ENCODE measurements at regions not wholly inside any gene's neighbourhood (a gene's known extent, or its start where the extent isn't known, plus 50 kb on each side); places are given as distances from the start of the nearest gene placed in this dataset.

DNA sequence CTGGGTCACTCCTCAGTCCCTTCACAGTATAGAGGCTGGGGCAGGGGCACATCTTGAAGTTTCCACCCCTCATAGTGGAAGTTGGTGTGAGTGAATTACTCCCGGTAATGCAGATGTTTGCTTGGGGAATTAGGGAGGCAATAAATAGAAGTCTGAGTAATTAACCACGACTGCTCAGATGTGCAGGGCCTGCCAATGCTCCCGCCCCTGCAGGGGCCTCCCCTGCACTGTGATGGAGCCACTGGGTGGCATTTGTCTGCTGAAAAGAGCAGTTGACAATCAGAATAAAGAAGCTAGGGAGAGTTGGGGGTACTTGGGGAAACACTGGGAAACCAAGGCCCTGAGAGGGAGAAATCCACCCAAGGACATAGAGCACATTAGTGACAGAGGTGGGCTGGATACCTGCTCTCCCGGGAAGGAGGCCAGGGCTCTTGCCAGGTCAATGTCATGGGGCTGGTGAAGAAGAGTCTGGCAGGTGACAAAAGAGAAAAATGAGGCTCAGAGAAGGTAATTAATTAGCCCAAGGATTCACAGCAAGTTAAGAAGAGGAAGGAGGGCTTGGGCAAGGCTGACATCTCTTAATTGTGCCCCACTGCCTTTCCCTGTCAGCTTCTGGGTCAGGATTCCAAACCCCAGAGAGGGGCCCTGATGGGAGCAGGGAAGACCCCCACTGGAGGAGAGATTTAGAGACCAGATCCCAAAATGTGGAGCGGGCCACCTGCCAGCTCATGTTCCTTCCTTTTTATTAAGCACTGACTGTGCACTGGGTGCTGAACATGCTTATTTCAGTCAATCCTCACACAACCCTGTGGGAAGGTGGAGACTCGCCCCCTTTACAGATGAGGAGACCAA, 436.2 kb downstream of the MATN1 start:
- DNase-seq (ENCODE audit: low spot score): no peak

- no peak for DNase-seq (ENCODE audit: low spot score)
These were observed 437.0 kb downstream of the MATN1 start for GRCh38 chr1:30286241-30286987.

DNA sequence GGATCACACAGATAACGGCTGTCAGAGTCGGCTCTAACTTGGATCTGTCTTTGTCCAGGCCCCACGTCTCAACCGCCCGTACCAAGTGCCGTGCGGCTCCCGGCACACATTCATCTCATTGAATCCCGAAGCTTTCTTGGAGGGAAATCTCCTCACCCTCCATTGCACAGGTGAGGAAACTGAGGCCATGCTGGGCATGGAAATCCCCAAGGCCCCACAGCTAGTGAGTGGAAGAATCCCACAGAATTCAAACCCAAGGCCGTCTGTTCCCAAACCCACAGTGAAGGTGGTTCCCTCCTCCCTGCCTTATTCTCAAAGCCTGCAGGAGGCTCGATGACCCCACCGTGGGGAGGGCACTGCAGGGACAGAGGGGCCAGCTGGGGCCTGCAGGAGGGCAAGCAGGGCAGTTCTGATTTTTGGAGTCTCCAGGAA, 437.9 kb downstream of the MATN1 start:
- no peak for DNase-seq (ENCODE audit: low spot score)

DNA sequence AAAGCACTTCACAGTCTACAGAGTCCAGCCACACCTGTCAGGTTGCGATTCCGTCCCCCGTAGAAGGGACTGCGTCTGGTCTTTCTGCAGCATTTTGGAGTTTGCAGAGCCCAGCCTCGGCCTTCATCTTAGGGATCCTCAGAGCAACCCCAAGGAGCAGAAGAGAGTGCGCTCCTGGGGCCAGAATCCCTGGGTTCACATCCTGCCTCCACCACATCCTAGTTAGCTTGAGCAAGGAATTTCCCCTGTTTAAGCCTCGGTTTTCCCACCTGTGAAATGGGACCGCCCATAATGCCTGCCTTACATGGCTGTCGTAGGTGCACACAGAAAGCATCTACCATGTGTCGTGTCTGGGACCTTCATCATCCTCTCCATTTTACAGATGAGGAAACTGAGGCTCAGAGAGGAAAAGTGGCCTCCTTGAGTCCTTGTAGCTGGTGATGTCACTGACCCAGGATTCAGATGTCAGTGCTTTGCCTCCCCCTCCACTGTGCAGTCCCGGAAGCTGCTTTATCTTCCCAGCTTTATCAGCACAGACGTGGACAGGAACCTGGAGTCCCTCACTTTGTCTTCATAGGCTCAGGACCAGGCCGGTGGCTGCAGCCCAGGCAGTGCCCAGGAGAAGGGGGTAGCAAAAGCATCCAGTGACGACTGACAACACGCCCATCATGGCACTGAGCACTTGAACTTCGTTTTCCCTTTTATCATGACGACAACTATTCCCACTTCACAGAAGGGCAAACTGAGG, 438.5 kb downstream of the MATN1 start:
- DNase-seq (ENCODE audit: low spot score): no peak

DNA sequence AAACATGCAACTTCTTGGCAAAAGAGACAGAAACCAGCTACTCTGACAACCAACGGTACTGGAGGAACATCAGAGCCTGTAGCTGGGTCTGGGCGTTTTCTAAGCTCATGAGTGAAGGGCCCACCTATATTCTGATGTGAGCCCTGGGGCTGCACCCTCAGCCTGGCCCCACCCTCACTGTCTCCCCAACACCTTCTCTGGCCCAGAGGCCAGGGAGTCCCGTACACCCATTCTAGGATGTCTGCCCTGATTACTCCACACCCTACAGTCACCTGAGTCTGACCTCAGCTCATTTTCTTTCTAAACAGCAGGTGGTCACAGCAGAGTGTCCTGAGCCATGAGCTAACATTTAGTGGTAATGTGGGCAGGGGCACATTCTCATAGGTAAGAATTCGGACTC, 439.2 kb downstream of the MATN1 start:
- no peak for DNase-seq (ENCODE audit: low spot score)

GRCh38 chr1:30283199-30283962, 440.0 kb downstream of the MATN1 start:
- DNase-seq (ENCODE audit: low spot score): no peak

- DNase-seq (ENCODE audit: low spot score): no peak
These were observed 442.8 kb downstream of the MATN1 start for GRCh38 chr1:30280572-30280971.

DNA sequence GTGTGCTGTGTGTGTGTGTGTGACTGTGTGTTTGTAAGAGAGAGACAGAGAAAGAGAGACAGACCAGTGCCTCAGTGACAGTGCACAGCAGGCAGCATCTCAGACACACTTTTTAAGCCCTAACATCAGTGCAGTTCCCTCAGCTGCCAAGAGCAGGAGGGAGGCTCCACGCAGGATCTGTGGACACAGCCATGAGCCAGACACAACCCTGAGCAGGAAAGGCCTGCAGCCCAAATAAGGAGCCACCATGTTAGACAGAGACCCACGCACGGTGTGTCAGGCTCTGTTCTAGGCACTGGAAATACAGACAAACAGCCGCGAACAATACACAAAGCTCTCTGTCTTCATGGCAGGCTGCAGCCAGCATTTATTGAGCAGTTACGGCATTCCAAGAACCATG, 445.5 kb downstream of the MATN1 start:
- DNase-seq (ENCODE audit: low spot score): no peak

DNA sequence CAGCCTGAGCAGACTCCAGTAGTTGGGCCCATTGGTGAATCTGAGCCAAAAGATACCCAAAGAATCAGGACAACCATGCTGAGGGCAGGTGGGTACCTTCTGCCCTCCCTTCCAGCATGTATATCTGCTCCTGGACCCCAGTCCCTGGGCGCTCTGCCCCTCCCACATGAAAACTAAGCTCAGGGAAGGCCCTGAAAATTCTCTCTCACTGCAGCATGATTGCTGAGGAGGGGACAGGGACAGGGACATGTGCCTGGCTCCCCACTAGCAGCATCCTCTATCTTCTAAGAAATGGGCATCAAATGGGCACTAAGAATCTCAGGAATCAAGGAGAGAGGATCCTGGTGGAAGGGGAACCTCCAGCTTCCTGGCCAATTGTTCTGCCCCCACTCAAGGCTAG, 446.0 kb downstream of the MATN1 start:
- DNase-seq (ENCODE audit: low spot score): no peak

DNA sequence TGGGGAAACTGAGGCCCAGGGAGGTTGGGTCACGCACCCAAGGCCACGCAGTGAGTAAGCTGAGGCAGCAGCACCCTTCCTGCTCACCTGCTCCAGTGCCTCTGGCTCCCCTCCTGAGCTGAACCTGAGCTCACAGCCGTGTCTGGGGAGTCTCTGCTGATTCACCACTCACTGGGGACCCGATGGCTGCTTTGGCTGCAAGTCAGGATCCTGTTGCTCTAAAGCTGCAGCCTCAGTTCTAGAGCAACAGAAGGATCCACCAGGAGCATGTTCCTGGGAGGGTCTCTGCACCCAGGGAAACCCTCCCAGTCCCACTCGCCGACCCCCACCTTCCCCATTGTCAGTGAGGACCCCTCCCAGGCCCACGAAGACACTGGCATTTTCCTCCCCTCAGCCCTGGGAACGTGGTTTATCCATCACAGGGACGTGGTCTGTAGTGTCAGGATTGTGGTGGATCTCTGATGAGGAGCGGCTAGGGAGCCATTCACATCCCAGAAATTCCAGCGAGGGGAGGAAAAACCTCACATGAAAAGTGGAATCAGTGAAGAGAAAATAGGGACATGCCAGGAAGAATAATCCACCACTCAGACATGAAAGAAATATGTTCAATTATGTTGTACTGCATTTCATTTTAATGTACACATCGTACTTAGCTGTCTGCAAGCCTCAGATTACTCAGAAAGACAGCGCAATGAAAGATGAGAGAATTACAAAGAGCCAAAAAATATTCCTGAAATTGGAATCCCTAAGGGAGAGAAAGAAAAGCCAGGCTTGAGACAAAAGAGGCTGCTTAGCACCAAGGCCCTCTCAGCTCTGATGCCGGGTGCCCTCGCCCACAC, 447.2 kb downstream of the MATN1 start:
- no peak for DNase-seq (ENCODE audit: low spot score)

GRCh38 chr1:30274976-30275621, 448.3 kb downstream of the MATN1 start:
- no peak for DNase-seq (ENCODE audit: low spot score)

DNA sequence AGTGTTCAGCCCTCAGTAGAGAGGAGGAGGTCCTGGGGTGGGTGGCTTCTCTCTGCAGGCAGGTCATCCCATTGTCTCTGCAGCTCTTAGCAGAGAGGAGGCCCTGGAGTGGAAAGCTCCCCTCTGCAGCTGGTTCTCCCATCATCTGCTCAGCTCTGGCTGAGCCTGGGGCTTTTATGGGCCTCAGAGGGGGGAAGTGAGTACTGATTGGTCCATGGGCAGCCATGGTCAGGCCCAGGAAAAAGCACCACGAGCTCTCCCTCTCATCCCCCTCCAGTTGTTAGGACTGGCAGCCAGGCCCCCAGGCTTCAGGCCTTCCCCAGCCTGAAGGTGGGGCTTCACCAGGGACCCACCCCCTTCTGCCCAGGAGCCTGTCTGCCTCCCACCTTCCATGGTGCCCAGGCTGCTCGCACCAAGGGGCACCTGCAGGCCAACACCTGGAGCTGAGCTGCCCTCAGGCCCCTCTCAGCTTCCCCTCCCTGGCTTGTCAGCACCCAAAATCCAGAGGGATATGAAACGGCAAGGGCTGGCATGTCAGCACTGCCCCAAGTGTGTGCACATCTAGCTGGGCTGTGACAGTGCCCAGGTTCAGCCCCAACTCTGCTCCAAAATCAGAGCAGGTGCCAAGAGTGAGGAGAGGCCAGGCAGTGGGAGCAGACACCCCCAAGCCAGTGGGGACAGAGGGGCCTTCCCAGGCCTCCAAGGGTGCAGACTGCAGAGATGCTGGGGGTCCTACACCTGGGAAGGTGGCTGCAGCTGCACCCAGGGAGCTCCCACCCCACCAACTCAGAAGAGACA, 449.0 kb downstream of the MATN1 start:
- DNase-seq (ENCODE audit: low spot score): no peak

- DNase-seq (ENCODE audit: low spot score): no peak
These were observed 449.9 kb downstream of the MATN1 start for GRCh38 chr1:30273456-30273855.

DNA sequence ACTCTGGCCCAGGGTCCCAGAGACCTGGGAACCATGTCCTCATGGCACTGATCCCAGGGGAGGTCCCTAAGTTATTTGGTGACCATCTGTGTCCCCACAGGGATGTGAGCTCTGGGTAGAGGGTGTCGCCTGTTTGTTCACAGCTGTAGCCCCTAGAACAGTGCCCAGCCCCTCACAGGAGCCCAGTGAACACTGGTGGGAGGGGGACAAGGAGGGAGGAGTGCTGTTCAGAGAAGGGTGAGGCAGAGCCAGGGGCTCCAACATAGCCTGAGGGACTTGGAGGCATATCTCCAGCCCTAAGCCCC, 450.4 kb downstream of the MATN1 start:
- no peak for DNase-seq (ENCODE audit: low spot score)

GRCh38 chr1:30272277-30273020, 450.9 kb downstream of the MATN1 start:
- DNase-seq (ENCODE audit: low spot score): no peak

DNA sequence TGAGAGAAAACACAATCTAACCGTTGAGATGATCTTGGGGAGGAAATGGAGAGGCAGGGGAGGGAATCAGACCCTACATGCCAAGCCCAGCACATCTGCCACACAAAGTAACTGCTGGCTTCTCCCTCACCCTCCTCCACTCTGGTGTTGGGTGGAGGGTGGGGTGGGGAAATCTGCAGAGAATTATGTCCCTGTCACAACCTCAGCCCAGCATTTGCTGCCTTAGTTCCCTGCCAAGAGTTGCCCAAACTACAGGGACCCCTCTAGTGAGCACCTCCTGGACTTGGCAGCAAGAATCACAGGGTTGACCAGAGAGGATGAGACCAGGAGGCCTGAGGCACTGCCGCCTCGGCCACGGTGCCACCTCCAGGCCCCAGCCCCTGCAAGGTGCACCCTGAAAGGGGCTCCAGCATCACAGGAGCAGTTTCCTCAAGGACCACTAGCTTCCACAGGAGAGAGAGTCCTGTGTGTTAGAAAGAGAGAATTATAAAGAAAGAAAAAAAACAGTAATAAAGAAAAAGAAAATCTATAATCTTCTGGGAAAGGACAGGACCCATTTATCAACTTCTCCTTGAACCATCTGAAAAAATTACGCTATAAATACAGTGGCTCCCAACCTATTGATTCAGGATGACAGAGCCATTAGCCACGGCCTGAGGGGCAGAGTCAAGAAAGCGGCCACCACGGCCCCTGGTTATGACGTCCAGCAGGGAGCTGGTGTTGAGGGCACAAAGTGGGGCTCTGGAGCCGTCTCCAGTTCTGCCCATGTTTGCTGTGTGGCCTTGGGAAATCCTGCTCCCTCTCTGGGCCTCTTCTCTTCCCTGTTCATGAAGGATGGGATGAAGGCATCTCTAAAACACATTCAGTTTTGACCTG, 451.7 kb downstream of the MATN1 start:
- DNase-seq (ENCODE audit: low spot score): no peak

DNA sequence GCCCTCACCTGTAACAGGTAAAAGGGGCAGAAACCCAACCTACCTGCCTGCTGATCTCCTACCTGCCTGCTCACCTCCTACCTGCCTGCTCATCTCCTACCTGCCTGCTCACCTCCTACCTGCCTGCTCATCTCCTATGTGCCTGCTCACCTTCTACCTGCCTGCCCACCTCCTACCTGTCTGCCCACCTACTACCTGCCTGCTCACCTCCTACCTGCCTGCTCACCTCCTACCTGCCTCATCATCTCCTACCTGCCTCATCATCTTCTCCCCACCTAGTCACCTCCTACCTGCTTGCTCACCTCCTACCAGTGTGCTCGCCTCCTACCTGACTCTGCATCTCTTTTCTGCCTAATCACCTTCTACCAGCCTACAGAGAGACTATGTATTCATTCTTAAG, 452.9 kb downstream of the MATN1 start:
- no peak for DNase-seq (ENCODE audit: low spot score)
